NCI-H2107 treated with DMSO at 0.1 percent for 48 hours (cell line): ENCODE measurements at regions not wholly inside any gene's neighbourhood (a gene's known extent, or its start where the extent isn't known, plus 50 kb on each side); places are given as distances from the start of the nearest gene placed in this dataset.

Source experiments
- DNase-seq: peaks from one replicate; lab custom pipeline; 2025; ENCODE audit not compliant: unreplicated experiment; lab: John Stamatoyannopoulos, UW

- no peak for DNase-seq
Observed at GRCh38 chr5:155290937-155291336, 277.4 kb downstream of the KIF4B start.

GRCh38 chr5:155293605-155294178 lies 280.1 kb downstream of the KIF4B start:
- no peak for DNase-seq

DNA sequence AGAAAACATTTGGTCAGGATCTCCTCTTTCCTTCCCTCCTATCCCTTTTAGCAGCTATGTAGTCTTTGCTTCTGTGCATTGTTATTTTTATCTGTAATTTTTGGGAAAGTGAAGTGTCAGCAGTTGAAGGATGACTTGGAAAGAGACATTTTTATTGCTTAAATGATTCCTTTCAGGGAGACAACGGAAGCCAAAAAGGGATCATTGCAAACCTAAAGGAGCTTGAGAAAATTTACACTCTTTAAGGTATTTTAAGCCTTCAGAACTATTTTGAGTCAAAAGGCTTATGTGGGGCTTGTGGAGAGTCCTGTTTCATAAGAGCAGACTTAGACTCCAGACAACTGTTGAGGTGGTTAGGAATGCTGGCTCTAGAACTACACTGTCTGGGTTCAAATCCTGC lies 281.6 kb downstream of the KIF4B start:
- no peak for DNase-seq

DNA sequence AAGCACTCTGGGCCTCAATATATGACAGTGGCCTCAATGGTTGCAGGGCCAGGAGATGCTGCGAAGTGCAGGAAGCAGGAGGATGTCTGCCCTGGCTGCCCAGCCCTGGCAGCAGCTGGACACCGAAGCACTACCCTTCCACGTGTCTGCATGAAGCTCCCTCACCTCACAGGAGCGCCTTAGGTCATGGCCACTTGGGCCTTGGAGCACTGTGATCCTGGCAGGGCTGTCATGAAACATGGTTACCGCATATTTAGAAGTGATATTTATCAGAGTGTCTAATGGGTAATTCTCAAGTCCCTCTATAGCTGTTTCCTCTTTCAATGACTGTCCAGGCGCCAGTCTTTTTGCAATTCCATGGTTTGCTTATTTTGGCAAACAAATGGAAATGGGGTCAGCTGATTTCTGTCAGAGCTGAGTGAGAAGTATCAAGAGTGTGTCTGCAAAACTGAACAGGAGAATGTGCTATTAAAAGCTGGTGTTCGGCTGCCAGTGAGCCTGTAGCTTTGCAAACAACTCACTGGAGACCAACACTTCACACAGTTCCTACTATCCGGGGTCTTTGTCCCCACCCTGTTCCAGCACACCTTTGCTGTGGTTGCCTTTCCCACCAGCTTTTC lies 285.9 kb downstream of the KIF4B start:
- no peak for DNase-seq

DNA sequence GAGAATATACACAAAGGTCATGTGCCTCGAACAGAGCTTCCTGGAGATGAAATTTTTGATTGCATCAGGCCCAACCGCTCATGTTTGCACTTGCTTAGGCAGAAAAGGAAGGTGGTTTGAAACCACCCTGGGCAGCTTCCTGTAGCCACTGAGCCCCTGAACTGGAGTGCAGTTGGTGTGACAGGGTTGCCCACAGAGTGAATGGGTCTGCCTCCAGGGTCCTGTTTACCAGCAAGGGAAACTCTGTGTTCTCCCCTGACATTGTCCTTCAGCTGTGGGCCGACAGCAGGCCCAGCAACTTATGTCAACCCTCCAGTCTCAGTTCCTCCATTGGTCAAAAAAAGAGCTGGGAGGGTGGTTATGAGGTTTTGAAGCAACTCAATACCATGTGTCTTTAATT lies 289.6 kb downstream of the KIF4B start:
- DNase-seq = no peak

GRCh38 chr5:155307229-155307628 lies 293.7 kb downstream of the KIF4B start:
- DNase-seq = no peak

GRCh38 chr5:155308289-155308688 lies 294.7 kb downstream of the KIF4B start:
- no peak for DNase-seq

GRCh38 chr5:155309021-155309746 lies 295.6 kb downstream of the KIF4B start:
- DNase-seq = no peak

DNA sequence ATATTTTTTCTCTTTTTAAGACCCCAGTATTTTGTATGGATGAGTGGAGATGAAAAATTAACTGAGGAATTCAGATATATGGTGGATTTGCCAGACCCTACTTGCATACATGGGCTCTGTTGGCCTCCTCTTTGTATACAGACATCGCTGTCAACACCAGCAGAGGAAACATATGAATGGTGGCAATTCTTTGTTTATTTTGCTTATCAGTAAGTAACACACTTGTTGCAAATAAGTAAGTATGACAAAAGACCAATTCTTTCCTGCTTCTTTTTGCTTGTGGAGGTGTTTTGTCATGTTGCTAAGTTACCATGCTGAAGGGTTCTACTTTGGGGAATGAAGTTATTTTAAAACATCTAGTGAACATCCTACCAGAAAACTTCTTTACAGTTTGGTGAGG lies 298.2 kb downstream of the KIF4B start:
- DNase-seq = no peak

DNA sequence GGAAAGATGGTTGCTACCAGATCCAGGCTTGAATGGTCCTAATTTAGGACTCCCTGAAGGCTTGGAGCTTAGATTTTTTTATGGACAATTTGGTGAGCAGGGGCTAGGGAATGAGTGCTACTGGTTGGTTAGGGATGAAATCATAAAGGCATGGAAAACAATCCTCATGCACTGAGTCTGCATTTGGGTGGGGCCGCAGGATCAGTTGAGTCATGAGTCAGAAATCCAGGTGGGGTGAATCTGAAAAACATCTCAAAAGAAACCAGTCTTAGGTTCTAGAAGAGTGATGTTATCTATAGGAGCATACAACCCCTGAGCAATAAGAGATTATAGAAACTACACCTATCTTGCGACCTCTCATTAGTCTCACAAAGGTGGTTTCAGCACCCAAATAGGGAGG lies 300.0 kb downstream of the KIF4B start:
- DNase-seq = no peak

- no peak for DNase-seq
Observed at GRCh38 chr5:155316070-155316714, 302.6 kb downstream of the KIF4B start.

DNA sequence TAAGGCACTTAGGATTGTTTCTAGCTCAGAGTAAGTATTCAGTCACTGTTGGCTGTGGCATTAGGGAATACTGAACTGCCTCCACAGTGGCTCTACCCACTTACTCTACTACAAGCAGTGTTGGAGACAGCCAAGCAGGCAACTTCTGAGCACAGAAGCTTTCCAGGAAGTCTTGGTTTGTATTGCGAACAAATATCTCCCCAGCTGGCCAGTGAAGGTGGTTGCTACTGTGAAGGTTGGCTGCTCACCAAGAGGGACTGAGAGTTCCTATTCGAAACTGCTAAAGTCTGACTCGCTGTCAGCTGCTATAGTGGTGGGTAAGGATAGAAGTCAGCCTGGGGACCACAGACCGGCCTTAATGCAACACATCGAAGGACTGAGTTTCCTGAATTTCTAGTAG lies 319.1 kb downstream of the KIF4B start:
- no peak for DNase-seq

- DNase-seq = no peak
Observed at GRCh38 chr5:155342956-155343355, 329.4 kb downstream of the KIF4B start.

DNA sequence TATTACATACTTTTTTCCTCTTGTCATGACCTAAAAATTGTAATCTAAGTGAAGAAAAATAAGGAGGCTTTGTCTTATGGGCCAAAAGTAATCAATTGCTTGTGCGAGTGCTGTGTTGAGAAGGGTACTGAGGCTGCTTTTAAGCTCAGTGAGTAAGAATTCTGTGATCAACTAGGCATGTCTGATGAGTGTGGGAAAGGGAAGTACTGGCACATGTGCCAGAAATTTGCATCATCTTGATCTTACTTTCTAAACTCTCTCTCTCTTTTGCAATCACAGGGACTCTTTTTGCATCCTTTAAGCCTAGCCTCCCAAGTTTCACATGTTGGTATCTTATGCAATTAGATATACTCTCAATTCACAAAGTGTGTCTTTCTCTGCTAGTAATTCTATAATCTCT lies 329.9 kb downstream of the KIF4B start:
- no peak for DNase-seq

DNA sequence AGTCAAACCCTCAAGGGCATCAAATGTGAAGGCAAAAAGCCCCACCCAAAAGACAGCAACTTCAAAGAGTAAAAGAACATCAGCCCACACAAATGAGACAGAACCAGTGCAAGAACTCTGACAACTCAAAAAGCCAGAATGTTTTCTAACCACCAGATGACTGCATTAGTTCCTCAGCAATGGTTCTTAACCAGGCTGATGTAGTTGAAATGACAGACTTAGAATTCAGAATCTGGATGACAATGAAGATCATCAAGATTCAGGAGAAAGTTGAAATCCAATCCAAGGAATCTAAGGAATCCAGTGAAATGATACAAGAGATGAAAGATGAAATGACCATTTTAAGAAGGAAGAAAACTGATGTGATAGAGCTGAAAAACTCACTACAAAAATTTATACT lies 339.7 kb downstream of the KIF4B start:
- no peak for DNase-seq

- no peak for DNase-seq
Observed at GRCh38 chr5:155366096-155366495, 352.5 kb downstream of the KIF4B start.

- no peak for DNase-seq
Observed at GRCh38 chr5:155367841-155368240, 354.3 kb downstream of the KIF4B start.

DNA sequence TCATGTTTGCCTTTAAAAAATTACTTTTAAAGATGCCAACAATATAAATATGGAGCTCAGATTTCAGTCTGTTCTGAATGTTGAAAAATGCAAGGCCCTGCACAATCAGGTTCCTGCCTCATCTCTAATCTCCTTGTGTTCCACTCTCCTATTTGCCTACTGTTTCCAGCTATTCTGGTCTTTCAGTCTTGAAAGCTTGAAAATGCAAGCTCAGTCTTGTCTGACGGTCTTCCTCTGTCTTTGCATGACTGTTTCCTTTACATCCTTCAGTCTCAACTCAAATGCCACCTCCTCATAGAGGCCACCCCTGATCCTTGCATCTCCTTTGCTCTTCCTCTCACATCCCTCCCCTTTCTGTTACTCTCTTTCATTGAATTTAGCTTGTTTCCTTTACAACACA lies 354.9 kb downstream of the KIF4B start:
- DNase-seq = no peak

DNA sequence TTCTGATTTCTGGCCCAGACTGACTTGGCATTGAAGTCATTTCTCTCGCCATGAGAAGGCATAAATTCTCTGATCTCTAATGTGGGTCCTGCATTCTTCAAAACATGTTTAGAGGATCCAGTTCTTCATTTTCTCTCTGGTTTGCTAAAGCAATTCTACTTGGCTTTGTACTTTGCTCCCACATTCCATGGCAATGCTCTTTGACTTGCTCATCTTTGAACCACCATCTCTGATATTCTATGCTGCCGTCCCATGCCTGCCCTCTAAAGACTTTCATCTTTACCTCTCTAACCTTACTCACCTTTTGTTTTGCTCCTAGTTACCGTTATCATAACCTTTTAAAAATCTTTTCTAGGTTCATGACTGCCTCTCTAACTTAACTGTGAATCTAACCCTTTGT lies 366.9 kb downstream of the KIF4B start:
- DNase-seq = no peak

DNA sequence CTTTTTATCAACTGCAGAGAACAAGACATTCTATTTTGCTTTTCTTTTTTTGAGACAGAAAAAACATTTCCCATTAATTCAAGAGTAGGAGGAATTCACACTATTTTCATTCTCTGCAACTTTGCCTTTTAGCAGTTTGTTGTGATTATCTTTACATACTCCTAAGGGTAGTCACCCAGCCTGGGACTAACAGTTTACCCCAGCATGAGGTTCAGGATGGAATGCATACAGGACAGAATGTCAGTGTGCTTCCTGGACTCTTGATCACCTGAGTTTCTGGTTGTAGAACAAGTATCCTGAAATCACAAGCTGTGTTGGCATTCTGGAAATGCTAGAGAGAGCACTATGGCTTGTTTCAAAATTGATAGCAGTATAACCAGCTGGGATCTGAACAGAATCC lies 368.1 kb downstream of the KIF4B start:
- no peak for DNase-seq

DNA sequence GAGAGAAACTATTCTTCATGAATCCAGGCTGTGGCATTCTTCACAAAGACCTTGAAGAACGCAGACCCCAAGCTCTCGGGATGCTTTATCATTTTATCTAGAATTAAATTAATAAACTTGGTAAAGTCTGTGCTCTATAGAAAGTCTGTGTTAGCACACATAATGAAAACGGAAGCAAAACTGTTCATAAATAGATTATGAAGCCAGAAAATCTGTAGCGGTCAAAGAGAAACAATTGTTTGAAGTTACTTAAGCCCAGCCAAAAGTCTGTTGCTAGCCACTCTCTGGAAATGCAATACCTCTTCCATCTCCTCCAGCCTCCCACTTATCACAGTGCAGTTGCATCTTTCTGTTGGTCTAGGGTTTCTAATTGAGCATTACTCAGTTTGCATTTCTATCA lies 375.9 kb downstream of the KIF4B start:
- DNase-seq = no peak

DNA sequence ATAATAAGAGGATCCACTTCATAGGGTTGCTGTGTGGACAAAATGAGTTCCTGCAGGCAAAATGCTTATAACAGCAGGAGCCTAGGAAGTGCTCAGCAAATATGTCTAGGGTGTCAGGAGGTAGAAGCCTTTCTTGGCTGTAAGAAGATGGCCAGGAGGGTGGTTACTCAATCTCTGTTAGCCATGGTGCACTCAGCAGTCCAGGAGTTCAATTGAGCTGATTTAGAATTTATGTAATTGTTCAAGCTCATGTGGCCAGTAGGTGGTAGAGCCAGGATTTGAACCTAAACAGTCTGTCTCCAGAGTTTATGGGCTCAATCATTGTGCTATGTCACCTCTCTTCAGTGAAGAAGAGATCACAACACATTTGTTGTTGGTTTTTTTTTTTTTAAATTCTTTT lies 381.2 kb downstream of the KIF4B start:
- no peak for DNase-seq
